ENCODE measurements at regions not wholly inside any gene's neighbourhood (a gene's known extent, or its start where the extent isn't known, plus 50 kb on each side); places are given as distances from the start of the nearest gene placed in this dataset.

DNA sequence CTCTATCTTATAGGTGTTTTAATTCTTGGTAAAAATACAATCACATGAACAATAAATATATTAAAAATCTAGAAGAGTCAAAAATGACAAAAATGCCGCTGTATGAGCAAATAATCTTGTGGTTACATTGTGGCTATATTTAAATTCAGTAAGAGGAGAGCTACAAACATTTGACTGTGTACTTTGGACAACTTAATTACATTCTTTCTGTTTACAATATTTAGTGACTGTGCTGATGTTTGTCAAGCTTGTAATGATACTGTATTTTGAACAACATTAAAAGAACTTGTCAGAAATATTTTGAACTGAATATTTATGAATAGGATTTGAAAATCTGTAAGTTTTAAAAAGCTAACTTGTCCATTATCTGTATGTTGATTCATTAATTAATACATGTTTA, 598.3 kb downstream of the SI start:
- no peak for TF ChIP-seq CTCF (IDR thresholded peaks at IDR 0.05)

DNA sequence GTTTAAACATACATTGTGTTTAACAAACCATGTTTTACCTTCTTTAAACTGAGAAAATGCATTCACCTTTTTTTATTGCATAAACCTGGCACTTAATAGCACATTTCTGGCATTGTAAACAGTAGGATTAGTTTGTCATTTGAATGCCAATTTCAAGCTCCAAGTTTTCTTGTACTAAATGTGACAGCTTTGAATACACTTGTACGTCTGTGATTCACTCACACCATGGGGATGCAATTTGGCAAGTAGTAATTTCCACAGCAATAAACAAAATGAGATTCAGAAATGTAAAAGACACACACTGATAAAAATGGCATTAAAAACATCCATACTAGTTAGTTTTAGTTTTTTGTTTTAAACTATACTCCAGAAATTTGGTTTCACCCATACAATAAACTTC, 598.9 kb downstream of the SI start:
- TF ChIP-seq CTCF (IDR thresholded peaks at IDR 0.05): no peak

GRCh38 chr3:164478323-164478722, 600.0 kb downstream of the SI start:
- TF ChIP-seq CTCF (IDR thresholded peaks at IDR 0.05): no peak

DNA sequence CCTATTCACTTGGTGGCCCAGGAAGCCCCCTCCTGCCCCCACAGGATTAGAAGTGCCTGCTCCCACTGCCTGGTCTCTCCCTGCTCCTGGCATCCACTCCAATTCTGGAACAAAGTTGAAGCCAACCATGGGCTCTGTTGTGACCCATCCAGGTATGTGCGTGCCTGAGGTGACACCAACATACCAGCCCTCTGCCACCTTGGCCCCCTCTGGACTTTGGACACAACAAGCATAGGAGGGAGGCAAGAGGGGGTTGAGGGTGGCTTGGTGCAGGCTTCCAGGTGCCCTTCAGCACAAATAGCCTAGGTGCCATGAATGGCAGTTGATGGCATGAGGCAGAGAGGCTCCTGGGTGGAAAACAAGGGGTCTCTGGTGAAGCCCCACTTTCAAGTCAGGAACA, 600.9 kb downstream of the SI start:
- no peak for TF ChIP-seq CTCF (IDR thresholded peaks at IDR 0.05)

DNA sequence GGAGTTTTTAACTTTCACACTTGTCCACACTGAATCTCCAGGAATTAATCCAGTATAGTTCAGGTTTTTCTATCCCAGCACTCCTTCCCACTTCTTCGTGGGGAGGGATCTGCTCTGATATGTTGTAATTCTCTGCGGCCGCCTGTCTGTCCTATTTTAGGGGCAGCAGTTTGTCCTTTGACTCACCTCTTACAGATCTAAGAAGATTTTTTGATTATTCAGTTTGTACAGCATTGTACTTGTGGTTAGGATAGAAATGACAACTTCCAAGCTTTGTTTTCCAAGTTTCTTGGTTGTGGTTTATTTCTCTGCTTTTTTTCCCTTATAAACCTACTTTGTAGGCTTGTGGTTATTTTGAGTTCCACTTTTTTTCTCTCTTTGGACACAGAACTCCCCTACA, 601.7 kb downstream of the SI start:
- no peak for TF ChIP-seq CTCF (IDR thresholded peaks at IDR 0.05)

DNA sequence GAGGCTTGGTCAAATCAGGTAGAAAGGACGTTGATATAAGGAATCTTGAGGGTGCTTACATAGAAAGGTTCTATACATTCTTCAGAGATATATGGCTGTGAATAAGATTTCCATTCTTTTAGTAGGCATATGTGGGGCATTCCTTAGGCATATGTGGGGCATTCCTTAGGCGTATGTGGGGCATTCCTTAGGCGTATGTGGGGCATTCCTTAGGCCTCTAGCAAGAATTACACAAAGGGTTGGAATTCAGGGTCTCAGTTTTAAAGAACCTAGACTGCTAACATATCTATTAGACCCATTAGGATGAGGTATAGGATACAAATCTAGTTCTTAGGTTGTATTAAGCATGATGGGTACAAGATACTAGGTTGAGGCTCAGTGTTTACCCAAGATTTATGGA, 607.8 kb downstream of the SI start:
- TF ChIP-seq CTCF (IDR thresholded peaks at IDR 0.05): no peak

GRCh38 chr3:164468055-164468454, 610.2 kb downstream of the SI start:
- TF ChIP-seq CTCF (IDR thresholded peaks at IDR 0.05): no peak

- no peak for TF ChIP-seq CTCF (IDR thresholded peaks at IDR 0.05)
Measured at GRCh38 chr3:164467007-164467406, 611.3 kb downstream of the SI start.
